Breast epithelium (tissue), 4 donors: ENCODE measurements at regions not wholly inside any gene's neighbourhood (a gene's known extent, or its start where the extent isn't known, plus 50 kb on each side); places are given as distances from the start of the nearest gene placed in this dataset.
"Not testable (repeated sequence)": the region's sequence is repeated elsewhere in the genome, so short reads cannot be mapped to it uniquely, and the experiment has no call there.

Experiments used
- DNase-seq, 2 donors: peaks; one replicate each; pipeline ENCODE4 v3.0.0-alpha.2; 2019; ENCODE audit warnings: low spot score in 2 of 2
- H3K27ac ChIP-seq, 2 donors: fragments of 200-600 bp; sonication (generic) in 1 of 2; one replicate each; pipeline ENCODE4 v1.5.1; 2016 to 2019; ENCODE audit warnings: mild to moderate bottlenecking in 1 of 2
- H3K27me3 ChIP-seq, 2 donors: fragments of 200-600 bp; sonication (generic) in 1 of 2; one replicate each; pipeline versions ENCODE4 v1.5.1 to v1.6.0; 2017 to 2019; ENCODE audit warnings: control low read depth in 1 of 2, mild to moderate bottlenecking in 1 of 2
- H3K36me3 ChIP-seq: fragments of 200-600 bp; one replicate; pipeline ENCODE4 v1.5.1; 2019
- H3K4me1 ChIP-seq, 2 donors: fragments of 200-600 bp; sonication (generic); one replicate each; pipeline ENCODE4 v1.5.1; 2016 to 2019; ENCODE audit warnings: control low read depth in 1 of 2
- H3K4me3 ChIP-seq, 3 donors: fragments of 200-600 bp; sonication (generic); 1 replicate in 2 of 3; 2 replicates in 1 of 3; pipeline ENCODE4 v1.5.1; 2016 to 2019; ENCODE audit warnings: mild to moderate bottlenecking in 3 of 3, moderate library complexity in 2 of 3
- H3K9me3 ChIP-seq, 2 donors: fragments of 200-600 bp; sonication (generic) in 1 of 2; one replicate each; pipeline ENCODE4 v1.5.1; 2016 to 2019; ENCODE audit warnings: control low read depth in 1 of 2
- CTCF ChIP-seq, 3 donors: fragments of 450-650 bp; IDR thresholded peaks; one replicate each; pipeline ENCODE4 v1.5.1; 2016 to 2017; ENCODE audit warnings: antibody characterized with exemption in 3 of 3, mild to moderate bottlenecking in 3 of 3, moderate library complexity in 3 of 3
- POLR2A ChIP-seq: fragments of 450-650 bp; IDR thresholded peaks from one replicate; pipeline ENCODE4 v1.6.1; 2016; ENCODE audit warnings: antibody characterized with exemption, mild to moderate bottlenecking, moderate library complexity
- POLR2AphosphoS5 ChIP-seq, 3 donors: sonication (generic); formaldehyde crosslinking; IDR thresholded peaks; one replicate each; pipeline ENCODE4 v1.6.1; 2017; ENCODE audit warnings: antibody characterized with exemption in 3 of 3
- intact Hi-C: fragments of 100-400 bp; cut with DNase I; formaldehyde crosslinking; loops from one replicate; pipeline ENCODE4 v1.15.1; 2023; ENCODE audit warnings: low total_unique reads

GRCh38 chr16:63410594-63410993 lies 1374.4 kb upstream of the CDH8 start:
- TF ChIP-seq POLR2AphosphoS5 (IDR thresholded peaks at IDR 0.05) (no peak), CTCF (IDR thresholded peaks at IDR 0.05) (no peak), POLR2A (no peak)
- Histone ChIP-seq H3K27ac (no peak overlapping the region), H3K36me3 (no peaks in the 10 kb centered on the region), H3K9me3 (peaks cover 0 to 9% of the 10 kb centered on the region in 2 donors), H3K4me3 (no peak overlapping the region), H3K27me3 (no peaks in the 10 kb centered on the region), H3K4me1 (no peaks in the 10 kb centered on the region)
- DNase-seq = no peak
- intact Hi-C loops = no loop called here

- H3K36me3 ChIP-seq = no peaks in the 10 kb centered on the region
- peaks cover 0 to 9% of the 10 kb centered on the region in 2 donors for H3K9me3 ChIP-seq
- no peak for DNase-seq
- H3K4me1 ChIP-seq = no peaks in the 10 kb centered on the region
- intact Hi-C loops = no loop called here
- no peak overlapping the region for H3K27ac ChIP-seq
- H3K4me3 ChIP-seq = no peak overlapping the region
- H3K27me3 ChIP-seq = no peaks in the 10 kb centered on the region
- no peak for TF ChIP-seq POLR2A
- no peak for TF ChIP-seq POLR2AphosphoS5 (IDR thresholded peaks at IDR 0.05)
- TF ChIP-seq CTCF (IDR thresholded peaks at IDR 0.05) = no peak
Measured at GRCh38 chr16:63403792-63404191, 1367.6 kb upstream of the CDH8 start.

GRCh38 chr16:63388277-63388676 lies 1352.0 kb upstream of the CDH8 start:
- intact Hi-C loops, H3K27me3 ChIP-seq: not testable (repeated sequence)

GRCh38 chr16:63385714-63386432 lies 1349.6 kb upstream of the CDH8 start:
- Histone ChIP-seq H3K27ac (no peak overlapping the region), H3K27me3 (no peaks in the 10 kb centered on the region), H3K9me3 (no peaks in the 10 kb centered on the region), H3K4me3 (no peak overlapping the region), H3K4me1 (no peaks in the 10 kb centered on the region), H3K36me3 (no peaks in the 10 kb centered on the region)
- intact Hi-C loops = no loop called here
- DNase-seq = no peak
- TF ChIP-seq POLR2A (no peak), CTCF (IDR thresholded peaks at IDR 0.05) (no peak), POLR2AphosphoS5 (IDR thresholded peaks at IDR 0.05) (no peak)

More at GRCh38 chr16:63388277-63388676, 1352.0 kb upstream of the CDH8 start:
- H3K4me1 ChIP-seq, H3K4me3 ChIP-seq, H3K36me3 ChIP-seq, H3K9me3 ChIP-seq, DNase-seq, H3K27ac ChIP-seq: not testable (repeated sequence)

GRCh38 chr16:63373744-63374143 lies 1337.5 kb upstream of the CDH8 start:
- no peaks in the 10 kb centered on the region for H3K36me3 ChIP-seq
- TF ChIP-seq POLR2A (no peak), CTCF (IDR thresholded peaks at IDR 0.05) (no peak), POLR2AphosphoS5 (IDR thresholded peaks at IDR 0.05) (no peak)
- DNase-seq = no peak
- H3K4me3 ChIP-seq = no peak overlapping the region
- no peak overlapping the region for H3K27ac ChIP-seq
- no peaks in the 10 kb centered on the region for H3K4me1 ChIP-seq
- H3K27me3 ChIP-seq = no peaks in the 10 kb centered on the region
- no peaks in the 10 kb centered on the region for H3K9me3 ChIP-seq
- intact Hi-C loops = no loop called here
